H9 (cell line): ENCODE measurements at regions not wholly inside any gene's neighbourhood (a gene's known extent, or its start where the extent isn't known, plus 50 kb on each side); places are given as distances from the start of the nearest gene placed in this dataset.

Experiments
- DNase-seq: peaks from one replicate; pipeline ENCODE4 v3.0.0-alpha.2; 2017
- H2AFZ ChIP-seq: one replicate; pipeline ENCODE4 v1.6.1; 2013; ENCODE audit warnings: mild to moderate bottlenecking, low read length, control low read depth, moderate library complexity
- H2AK5ac ChIP-seq: 2 replicates; pipeline ENCODE4 v1.6.1; 2013; ENCODE audit warnings: low read length, control low read depth, mixed read lengths; ENCODE audit not compliant: insufficient read length
- H2BK120ac ChIP-seq: one replicate; pipeline ENCODE4 v1.6.1; 2013; ENCODE audit warnings: low read depth, mild to moderate bottlenecking, low read length, control low read depth, inconsistent platforms; ENCODE audit not compliant: poor library complexity, severe bottlenecking
- H2BK12ac ChIP-seq: 2 replicates; pipeline ENCODE4 v1.6.1; 2013; ENCODE audit warnings: low read length, control low read depth, mixed read lengths, low read depth; ENCODE audit not compliant: insufficient read length
- H2BK15ac ChIP-seq: 2 replicates; pipeline ENCODE4 v1.6.1; 2013; ENCODE audit warnings: low read depth, low read length, control low read depth
- H2BK20ac ChIP-seq: one replicate; pipeline ENCODE4 v1.6.1; 2013; ENCODE audit warnings: low read depth, mild to moderate bottlenecking, low read length, control low read depth, inconsistent platforms; ENCODE audit not compliant: poor library complexity, severe bottlenecking
- H2BK5ac ChIP-seq: 2 replicates; pipeline ENCODE4 v1.6.1; 2013; ENCODE audit warnings: low read length, control low read depth, mixed read lengths; ENCODE audit not compliant: insufficient read length
- H3K14ac ChIP-seq: 2 replicates; pipeline ENCODE4 v1.6.1; 2013; ENCODE audit warnings: low read length, control low read depth; ENCODE audit not compliant: insufficient read depth
- H3K18ac ChIP-seq: 2 replicates; pipeline ENCODE4 v1.6.1; 2013; ENCODE audit warnings: low read depth, mild to moderate bottlenecking, mixed read lengths, low read length, control low read depth; ENCODE audit not compliant: insufficient read length
- H3K23ac ChIP-seq: 2 replicates; pipeline ENCODE4 v1.6.1; 2013; ENCODE audit warnings: low read length, control low read depth, mixed read lengths, low read depth; ENCODE audit not compliant: insufficient read length
- H3K23me2 ChIP-seq: 2 replicates; pipeline ENCODE4 v1.6.1; 2013; ENCODE audit warnings: low read depth, mild to moderate bottlenecking, mixed read lengths, low read length, control low read depth; ENCODE audit not compliant: insufficient read length, poor library complexity, severe bottlenecking
- H3K27ac ChIP-seq: 2 replicates; pipeline ENCODE4 v1.5.1; 2013; ENCODE audit warnings: low read length, control low read depth, mixed read lengths, low read depth; ENCODE audit not compliant: insufficient read length
- H3K27me3 ChIP-seq: 2 replicates; pipeline ENCODE4 v1.6.1; 2013; ENCODE audit warnings: low read length, control low read depth, inconsistent platforms; ENCODE audit not compliant: insufficient read depth
- H3K4ac ChIP-seq: 2 replicates; pipeline ENCODE4 v1.6.1; 2013; ENCODE audit warnings: low read depth, mild to moderate bottlenecking, control low read depth, inconsistent platforms, low read length, moderate library complexity
- H3K4me1 ChIP-seq: 2 replicates; pipeline ENCODE4 v1.6.1; 2013; ENCODE audit warnings: low read length, control low read depth, inconsistent platforms; ENCODE audit not compliant: insufficient read depth
- H3K4me2 ChIP-seq: 2 replicates; pipeline ENCODE4 v1.6.1; 2013; ENCODE audit warnings: low read length, control low read depth, mixed read lengths; ENCODE audit not compliant: insufficient read length, insufficient read depth
- H3K56ac ChIP-seq: 2 replicates; pipeline ENCODE4 v1.6.1; 2013; ENCODE audit warnings: low read depth, mild to moderate bottlenecking, mixed read lengths, low read length, control low read depth; ENCODE audit not compliant: insufficient read length
- H3K79me1 ChIP-seq: 2 replicates; pipeline ENCODE4 v1.6.1; 2013; ENCODE audit warnings: low read depth, mild to moderate bottlenecking, moderate library complexity, low read length, control low read depth, inconsistent platforms; ENCODE audit not compliant: insufficient read depth, poor library complexity, severe bottlenecking
- H3K79me2 ChIP-seq: 2 replicates; pipeline ENCODE4 v1.6.1; 2013; ENCODE audit warnings: low read length, control low read depth, inconsistent platforms; ENCODE audit not compliant: insufficient read depth
- H3K9ac ChIP-seq: 2 replicates; pipeline ENCODE4 v1.6.1; 2013; ENCODE audit warnings: low read length, control low read depth, mixed read lengths; ENCODE audit not compliant: insufficient read length; ENCODE audit errors: extremely low read depth
- H3K9me3 ChIP-seq: one replicate; pipeline ENCODE4 v1.6.1; 2013; ENCODE audit warnings: low read depth, low read length, inconsistent platforms; ENCODE audit not compliant: control insufficient read depth
- H3T11ph ChIP-seq: one replicate; pipeline ENCODE4 v1.6.1; 2013; ENCODE audit warnings: mild to moderate bottlenecking, low read length, control low read depth, inconsistent platforms
- H4K20me1 ChIP-seq: one replicate; pipeline ENCODE4 v1.6.1; 2013; ENCODE audit not compliant: control insufficient read depth, insufficient read length, insufficient read depth
- H4K5ac ChIP-seq: 2 replicates; pipeline ENCODE4 v1.6.1; 2013; ENCODE audit warnings: low read depth, mild to moderate bottlenecking, mixed read lengths, low read length, control low read depth; ENCODE audit not compliant: insufficient read length
- H4K8ac ChIP-seq: replicated peaks from 2 replicates; pipeline ENCODE4 v1.6.1; 2013; ENCODE audit warnings: low read length, control low read depth, mixed read lengths, low read depth; ENCODE audit not compliant: insufficient read length
- H4K91ac ChIP-seq: 2 replicates; pipeline ENCODE4 v1.6.1; 2013; ENCODE audit warnings: low read depth, mild to moderate bottlenecking, moderate library complexity, mixed read lengths, low read length, control low read depth; ENCODE audit not compliant: insufficient read length
- H3K27ac Mint-ChIP-seq, 3 experiments: 2 replicates in 2 of 3; 3 replicates in 1 of 3; pipeline ENCODE4 v1.8.0; 2020 to 2021; ENCODE audit warnings: mixed read lengths in 3 of 3, mild to moderate bottlenecking in 1 of 3, moderate library complexity in 1 of 3
- H3K27me3 Mint-ChIP-seq: 2 replicates; pipeline ENCODE4 v1.8.0; 2021; ENCODE audit warnings: low read depth, mild to moderate bottlenecking, moderate library complexity, mixed read lengths
- H3K36me3 Mint-ChIP-seq, 3 experiments: 2 replicates in 2 of 3; 3 replicates in 1 of 3; pipeline ENCODE4 v1.8.0; 2020 to 2021; ENCODE audit warnings: low read depth in 3 of 3, mixed read lengths in 3 of 3; ENCODE audit not compliant: insufficient read depth in 1 of 3
- H3K4me1 Mint-ChIP-seq, 2 experiments: 2 replicates each; pipeline ENCODE4 v1.8.0; 2020; ENCODE audit warnings: mixed read lengths in 2 of 2
- H3K4me3 Mint-ChIP-seq, 2 experiments: 2 replicates in 1 of 2; 3 replicates in 1 of 2; pipeline ENCODE4 v1.8.0; 2020 to 2021; ENCODE audit warnings: mild to moderate bottlenecking in 2 of 2, mixed read lengths in 2 of 2, moderate library complexity in 1 of 2
- H3K9me3 Mint-ChIP-seq, 2 experiments: 2 replicates in 1 of 2; 3 replicates in 1 of 2; pipeline ENCODE4 v1.8.0; 2020; ENCODE audit warnings: mild to moderate bottlenecking in 2 of 2, mixed read lengths in 2 of 2, moderate library complexity in 1 of 2
- CTCF ChIP-seq: fragments of 200-600 bp; sonication (generic); conservative IDR thresholded peaks from 3 replicates; pipeline ENCODE4 v1.8.0; 2021; ENCODE audit warnings: antibody characterized with exemption, mild to moderate bottlenecking
- WGBS: extraction: QIAGEN DNeasy Blood & Tissue Kit; methylation state at CpG from one replicate; pipeline ENCODE4 v1.1.7; 2013; ENCODE audit warnings: missing lambda C conversion rate, low lambda C conversion rate, mixed read lengths; ENCODE audit not compliant: insufficient read length; ENCODE audit errors: extremely low coverage; 5-methylcytosine and 5-hydroxymethylcytosine counted together

GRCh38 chr9:126049088-126049487, 277.5 kb upstream of the MVB12B start:
- H3K4me2 ChIP-seq = no peak overlapping the region
- WGBS = no CpG with 5 or more reads among the region's 8 CpGs
- H3K4ac ChIP-seq = no peak overlapping the region
- no peak overlapping the region for H4K5ac ChIP-seq
- H4K91ac ChIP-seq = no peak overlapping the region
- no peak overlapping the region for H3K18ac ChIP-seq
- Mint-ChIP-seq H3K36me3 (peaks cover 0 to 4% (median 3%) of the 10 kb centered on the region in 3 experiments; a peak in 2 of 7 replicates), H3K9me3 (peaks cover 7 to 13% of the 10 kb centered on the region in 2 experiments), H3K4me1 (peaks cover 0 to 8% of the 10 kb centered on the region in 2 experiments; a peak in 2 of 4 replicates), H3K4me3 (no peak overlapping the region), H3K27ac (no peak overlapping the region), H3K27me3 (peaks cover 13% of the 10 kb centered on the region)
- H3K79me1 ChIP-seq = no peaks in the 10 kb centered on the region
- no peak overlapping the region for H3K9ac ChIP-seq
- H3K23me2 ChIP-seq = no peaks in the 10 kb centered on the region
- H2BK20ac ChIP-seq = no peak overlapping the region
- TF ChIP-seq CTCF = no peak; the same call in 2 of the 3 replicates
- peak; percentile 42 for DNase-seq
- H2BK120ac ChIP-seq = no peak overlapping the region
- H3K56ac ChIP-seq = no peak overlapping the region
- no peaks in the 10 kb centered on the region for H3K4me1 ChIP-seq
- H3K14ac ChIP-seq = no peak overlapping the region
- H3K9me3 ChIP-seq = no peaks in the 10 kb centered on the region
- no peaks in the 10 kb centered on the region for H3K27me3 ChIP-seq
- H3T11ph ChIP-seq = no peak overlapping the region
- H3K23ac ChIP-seq = no peak overlapping the region
- no peak overlapping the region for H2AFZ ChIP-seq
- H4K20me1 ChIP-seq = no peaks in the 10 kb centered on the region
- H2AK5ac ChIP-seq = no peak overlapping the region
- no peaks in the 10 kb centered on the region for H3K79me2 ChIP-seq
- H2BK15ac ChIP-seq = no peak overlapping the region
- H4K8ac ChIP-seq = no peak overlapping the region
- H3K27ac ChIP-seq = no peak overlapping the region
- no peak overlapping the region for H2BK12ac ChIP-seq
- no peak overlapping the region for H2BK5ac ChIP-seq
